HG02884 (cell line): ENCODE measurements at regions not wholly inside any gene's neighbourhood (a gene's known extent, or its start where the extent isn't known, plus 50 kb on each side); places are given as distances from the start of the nearest gene placed in this dataset.
"Not testable (repeated sequence)": the region's sequence is repeated elsewhere in the genome, so short reads cannot be mapped to it uniquely, and the experiment has no call there.

Experiments
- ATAC-seq: cut with Tn5 transposase; IDR thresholded peaks from one replicate; pipeline ENCODE4 v1.9.1; 2021; ENCODE audit warnings: mild to moderate bottlenecking, moderate library complexity; ENCODE audit not compliant: unreplicated experiment

DNA sequence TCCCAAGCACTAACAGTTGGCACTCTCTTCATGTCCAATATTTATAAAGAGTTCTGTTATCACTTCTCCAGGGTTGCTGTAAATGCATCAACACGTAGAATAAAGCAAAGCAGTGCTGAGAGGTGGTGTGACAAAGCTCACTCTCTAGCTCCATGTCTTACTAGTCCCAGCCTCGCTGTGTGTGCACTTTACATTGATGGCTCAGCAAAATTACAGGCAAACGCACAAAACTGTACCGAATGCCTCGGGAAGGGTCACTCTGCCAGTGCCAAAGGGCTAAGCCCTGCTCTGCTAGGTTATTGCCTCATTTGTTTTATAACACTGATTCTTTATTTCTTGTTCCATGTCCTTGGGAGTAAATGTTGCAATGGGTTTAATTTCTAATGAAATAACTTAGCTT lies 1005.9 kb upstream of the WWC1 start:
- ATAC-seq = no peak

DNA sequence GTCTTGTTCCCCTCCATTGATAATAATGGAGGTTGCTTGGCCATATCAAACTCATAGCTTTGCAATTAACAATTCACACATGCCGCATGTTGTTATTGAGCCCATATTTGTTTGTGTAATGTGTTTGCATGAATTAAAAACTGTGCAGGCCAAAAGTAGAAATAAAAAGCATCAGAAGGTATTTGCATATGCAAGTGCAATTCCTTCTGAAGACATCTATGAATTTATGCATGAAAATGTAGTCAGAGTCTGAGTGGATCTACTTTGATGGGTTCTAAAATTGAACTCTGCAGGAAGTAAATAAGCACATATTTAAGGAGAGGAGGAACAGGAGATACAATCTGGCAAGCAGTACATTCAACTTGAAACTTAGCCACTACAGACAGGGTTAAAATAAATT lies 1004.6 kb upstream of the WWC1 start:
- ATAC-seq = no peak

DNA sequence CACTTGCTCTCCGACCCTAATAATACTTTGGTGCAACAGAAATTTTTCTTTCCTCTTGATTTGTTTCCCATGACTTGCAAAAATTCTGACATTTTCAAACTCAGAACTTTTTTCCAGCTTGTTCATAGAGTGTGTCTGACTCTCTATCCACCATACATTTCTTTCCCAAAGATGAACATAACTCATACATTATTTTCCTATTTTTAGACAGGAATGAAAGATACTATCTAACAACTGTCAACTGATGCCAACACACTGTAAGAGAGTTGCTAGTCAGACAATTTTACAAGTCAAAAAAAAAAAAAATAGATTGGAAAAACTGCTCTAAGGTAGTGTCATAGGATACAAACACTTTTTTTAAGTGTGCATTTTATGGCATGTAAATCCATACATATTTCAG lies 1001.0 kb upstream of the WWC1 start:
- ATAC-seq = no peak

DNA sequence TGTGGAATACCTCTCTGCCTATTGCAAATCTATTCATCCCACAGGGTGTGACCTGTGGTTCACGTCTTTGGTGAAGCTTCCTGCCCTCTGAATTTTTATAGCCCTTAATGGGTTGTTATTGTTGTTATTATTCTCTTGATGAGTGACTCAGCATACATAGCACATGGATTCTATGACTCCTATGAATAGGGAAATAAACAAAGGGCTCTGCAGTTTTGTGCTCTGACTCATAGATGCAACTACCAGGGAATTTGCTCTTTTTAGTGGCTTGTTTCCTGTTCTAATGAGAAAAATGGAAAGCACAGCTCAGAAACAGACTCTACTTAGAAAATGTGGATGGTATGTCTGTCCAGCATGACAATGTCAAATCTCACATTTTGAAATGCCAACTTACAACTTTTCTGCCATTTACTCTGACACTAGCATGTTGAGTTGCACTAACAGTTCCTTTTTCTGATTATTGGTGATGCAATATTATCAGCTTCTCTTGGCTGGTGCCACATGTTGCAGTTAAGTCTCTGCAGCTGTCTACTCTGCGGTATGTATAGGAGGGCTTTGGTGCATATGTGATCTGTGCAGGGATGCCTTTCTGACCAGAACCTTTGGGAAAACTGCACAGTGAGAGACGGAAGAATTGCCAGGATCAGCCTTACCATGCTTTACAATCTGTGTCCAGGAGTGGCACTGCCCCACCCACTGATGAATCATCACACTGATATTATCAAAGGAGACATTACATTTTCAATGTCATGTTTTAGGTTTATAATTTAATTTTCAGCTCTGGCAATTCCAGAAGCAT lies 996.4 kb upstream of the WWC1 start:
- no peak for ATAC-seq

DNA sequence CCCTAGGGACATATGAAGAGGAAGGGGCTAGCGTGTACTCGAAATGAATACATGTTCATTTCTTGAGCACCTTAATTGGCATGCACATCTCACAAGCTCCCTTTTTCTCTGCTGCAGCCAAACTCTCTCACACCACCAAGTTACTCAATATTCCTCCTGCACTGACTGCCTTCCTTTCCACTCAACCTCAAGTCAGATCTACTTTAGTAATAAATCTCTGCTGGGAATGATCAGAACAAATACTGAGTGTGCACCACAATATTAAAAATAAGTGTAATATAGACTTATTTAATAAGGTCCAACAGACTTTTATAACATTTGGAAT lies 995.8 kb upstream of the WWC1 start:
- ATAC-seq = no peak

DNA sequence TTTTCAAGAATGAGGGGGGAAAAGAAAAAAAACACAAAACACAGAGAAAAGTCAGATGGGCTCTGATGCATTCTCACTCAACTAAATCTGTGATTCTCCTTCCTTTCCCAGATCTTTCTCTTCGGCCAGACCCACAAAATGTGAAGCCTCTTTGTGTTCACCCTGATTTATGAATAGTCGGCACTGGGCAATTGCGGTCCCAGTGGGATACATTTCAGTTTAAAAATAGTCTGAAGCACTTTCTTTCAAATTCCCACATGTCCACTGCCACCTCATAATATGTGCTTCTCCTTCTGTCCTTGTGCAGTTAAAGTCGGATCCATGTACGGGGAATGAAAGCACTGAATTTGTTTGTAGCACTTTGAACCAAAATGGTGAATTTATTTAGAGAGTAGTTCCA lies 995.4 kb upstream of the WWC1 start:
- ATAC-seq = no peak

DNA sequence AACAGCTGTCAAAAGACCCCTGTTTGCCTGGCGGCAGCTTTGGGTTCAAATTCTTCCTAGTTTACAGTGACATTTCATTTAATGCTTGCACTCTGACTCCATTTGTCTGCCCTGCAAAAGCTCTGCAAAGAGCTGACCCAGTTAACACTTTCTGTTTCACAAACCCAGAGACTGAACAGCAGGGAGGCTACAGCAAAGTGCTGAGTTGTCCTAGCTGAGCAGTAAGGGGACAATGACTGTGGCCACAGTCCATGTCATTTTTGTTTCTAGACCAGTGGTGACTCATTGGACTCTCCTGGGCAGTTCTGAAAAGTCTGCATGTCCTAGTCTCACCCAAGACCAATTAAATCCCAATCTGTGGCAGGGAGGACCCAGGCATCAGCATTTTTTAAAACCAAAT lies 994.8 kb upstream of the WWC1 start:
- no peak for ATAC-seq

DNA sequence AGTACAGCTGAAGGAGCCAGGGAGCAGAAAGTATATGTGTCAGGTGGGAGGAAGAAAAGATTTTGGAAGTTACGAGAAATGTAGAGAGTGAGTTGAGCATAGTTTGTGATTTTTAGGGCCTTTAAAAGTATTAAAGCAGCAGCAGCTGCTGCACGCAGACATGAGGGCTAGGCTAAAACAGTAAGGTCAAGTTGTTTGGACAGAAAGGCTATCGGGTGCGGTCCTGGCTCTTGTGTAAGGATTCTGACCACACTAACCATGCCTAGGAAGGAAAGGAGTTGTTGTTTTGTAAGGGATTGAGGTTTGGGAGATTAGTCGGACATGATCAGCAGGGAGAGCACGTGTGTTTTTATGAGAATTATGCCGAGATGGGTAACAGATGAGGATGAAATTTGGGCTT lies 991.6 kb upstream of the WWC1 start:
- ATAC-seq = not testable (repeated sequence)

DNA sequence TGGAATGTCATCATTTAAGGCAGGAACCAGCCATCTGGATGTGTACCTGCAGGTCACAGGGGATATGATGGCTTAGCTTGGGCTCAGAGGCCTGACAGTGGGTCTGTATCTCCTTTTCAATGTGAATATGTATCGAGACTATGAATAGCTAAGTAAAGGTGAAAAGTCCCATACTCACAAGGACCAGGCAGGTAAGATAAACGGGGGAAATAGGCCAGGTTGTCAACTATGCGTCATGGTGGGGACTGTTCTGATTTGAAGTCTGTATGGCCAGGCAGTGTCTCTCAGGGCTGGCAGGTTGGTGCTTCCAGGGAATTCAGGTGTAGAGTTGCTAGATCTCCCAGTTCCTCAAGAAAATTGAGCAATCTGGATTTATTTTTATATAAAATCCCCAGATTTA lies 987.9 kb upstream of the WWC1 start:
- ATAC-seq = no peak

DNA sequence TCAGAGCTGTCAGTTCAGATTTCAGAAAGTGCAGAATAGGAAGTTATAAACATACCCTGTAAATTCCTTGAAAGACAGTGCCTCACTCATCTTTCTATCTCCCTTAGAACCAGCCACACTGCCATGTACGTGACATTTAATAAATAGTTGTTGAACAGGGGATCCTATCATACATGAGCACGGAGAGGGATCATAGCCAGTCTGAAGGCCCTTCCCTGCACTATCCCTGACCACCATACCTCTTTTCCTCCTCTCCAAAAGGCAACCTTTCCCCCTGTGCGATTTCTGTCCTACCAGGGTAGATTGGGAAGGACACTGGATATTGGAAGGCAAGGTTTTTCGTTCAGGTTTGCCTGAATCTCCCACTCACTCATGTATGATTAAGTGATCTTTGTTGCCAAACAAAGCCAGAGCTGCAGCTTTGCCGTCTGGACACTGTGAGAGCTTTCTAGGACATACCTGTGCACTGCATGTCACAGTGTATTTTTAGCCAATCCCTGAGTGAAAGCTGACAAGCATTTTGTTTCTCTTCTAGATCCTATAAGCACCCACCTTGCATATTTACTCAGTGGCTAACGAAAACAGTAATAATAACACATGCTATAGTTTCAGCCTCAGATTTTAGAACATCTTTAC lies 986.5 kb upstream of the WWC1 start:
- ATAC-seq = no peak

DNA sequence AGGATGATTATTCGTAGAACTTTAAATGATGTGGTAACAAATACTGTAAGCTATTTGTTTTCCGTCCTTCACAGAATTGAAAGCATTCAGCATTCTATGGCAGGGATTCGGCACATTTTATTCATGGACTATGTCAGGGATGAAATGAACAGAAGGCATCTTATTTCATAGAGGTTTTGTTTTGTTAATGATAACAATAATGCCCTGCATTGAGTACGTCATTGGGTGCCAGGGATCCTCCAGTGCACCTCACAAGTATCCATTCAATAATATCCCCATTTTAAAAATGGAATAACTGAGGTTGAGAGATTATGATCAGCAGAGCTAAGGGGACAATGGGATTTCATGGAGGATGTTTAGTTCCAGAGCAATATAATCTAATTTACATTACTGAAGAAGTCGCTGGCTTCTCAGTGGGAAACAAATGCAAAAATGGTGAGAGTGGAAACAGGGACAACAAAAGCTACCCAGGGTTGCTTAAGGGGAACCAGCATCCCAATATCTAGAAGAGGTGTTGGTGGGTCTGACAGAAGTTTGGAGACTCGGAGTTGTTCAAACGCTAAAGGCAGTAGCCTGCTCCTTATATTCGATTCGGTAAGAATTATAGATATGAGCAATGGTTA lies 985.7 kb upstream of the WWC1 start:
- ATAC-seq = no peak

DNA sequence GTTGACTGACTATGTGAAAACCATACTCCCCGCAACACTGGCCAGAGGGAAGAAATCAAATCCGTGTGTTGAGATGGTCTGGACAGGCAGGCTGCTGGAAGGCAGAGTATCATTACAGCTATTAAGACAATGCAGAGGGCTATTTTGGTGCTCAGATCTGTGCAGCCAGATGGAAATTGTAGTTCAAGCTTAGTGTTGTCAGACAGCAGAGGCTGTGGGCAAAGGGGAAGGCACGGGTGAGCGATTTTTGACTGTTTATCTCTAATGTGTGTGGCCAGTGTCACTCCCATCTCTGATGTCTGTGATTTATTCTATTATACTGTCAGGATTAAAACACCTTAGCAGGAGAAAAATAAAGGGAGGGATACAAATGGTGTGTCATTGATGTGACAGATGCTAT lies 984.4 kb upstream of the WWC1 start:
- ATAC-seq = no peak

DNA sequence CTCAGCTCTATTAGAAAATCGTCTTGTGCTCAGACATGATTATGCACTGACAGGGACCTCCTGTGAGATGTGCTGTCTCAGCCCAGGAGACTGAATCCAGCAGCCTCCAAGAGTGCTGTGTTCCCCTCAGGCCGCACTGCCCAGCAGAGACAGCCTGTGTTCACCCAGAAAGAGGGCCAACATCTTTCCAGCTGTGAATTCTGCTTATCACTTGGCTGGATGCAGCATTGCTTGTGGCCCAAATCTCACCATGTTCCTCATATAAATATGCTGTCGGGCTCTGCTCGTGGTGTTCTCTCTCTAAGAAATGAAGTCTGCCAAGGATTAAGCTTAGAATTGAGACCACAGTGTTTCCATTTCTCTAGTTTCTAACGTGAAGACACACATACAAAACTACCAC lies 983.0 kb upstream of the WWC1 start:
- no peak for ATAC-seq

DNA sequence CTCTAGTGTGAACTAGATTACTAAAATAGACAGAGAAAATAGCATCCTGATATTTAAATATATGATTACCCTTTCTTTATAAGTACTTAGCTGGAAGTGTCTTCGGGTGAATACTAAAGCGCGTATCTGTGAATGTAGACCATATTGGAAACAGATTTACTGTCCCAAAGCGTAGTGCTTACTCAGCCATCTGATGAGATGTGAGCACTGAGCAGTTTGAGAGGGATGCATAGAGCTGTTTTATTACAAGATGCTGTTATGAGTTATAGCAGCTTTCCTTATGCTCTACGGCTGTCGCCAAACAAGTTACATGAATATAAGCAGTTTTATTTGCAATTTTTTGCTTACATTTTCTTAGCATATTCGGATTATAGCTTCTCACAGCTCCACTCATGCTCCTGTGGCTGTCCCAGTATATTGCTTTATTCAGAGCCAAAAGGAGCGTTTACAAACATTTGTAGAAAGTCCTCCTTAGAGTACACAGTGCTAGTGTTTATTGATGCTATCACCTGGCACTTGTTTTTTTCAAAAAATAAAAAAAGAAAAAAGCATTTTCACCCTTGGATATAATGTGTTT lies 981.4 kb upstream of the WWC1 start:
- ATAC-seq = no peak

DNA sequence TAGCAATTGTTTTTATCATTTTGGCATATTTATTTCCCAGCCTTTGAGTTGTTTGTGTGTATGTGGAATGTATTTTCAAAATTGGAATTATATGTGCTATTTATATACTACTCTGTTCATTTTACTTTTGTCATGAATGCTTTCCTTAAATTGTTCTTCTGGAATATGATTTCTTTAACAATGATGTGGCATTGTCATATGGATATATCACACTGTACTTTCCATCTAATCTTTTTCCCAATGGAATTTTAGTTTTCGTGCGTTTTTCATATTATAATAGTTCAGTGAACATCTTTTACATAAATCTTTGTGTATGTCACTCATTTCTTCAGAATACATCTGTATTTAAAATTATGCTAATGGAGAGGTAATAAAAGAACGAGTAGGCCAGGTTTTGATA lies 980.1 kb upstream of the WWC1 start:
- no peak for ATAC-seq

DNA sequence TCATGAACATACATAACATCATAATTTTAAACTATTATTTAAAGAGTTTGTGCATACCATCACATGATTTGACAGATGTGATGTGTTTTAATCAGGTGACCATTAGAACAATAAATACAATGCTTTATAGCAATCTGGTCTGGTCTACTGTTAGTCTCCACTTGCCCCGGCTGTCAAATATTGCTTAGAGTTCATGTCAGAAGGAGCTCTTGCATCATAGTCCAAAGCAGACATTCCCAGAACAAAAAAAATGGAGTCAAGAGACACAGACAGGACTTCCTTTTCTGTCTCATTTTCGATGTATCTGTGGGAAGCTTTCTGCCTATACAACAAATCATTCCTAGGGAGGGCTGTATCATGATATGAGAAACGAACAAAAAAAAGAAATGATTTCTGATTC lies 979.2 kb upstream of the WWC1 start:
- ATAC-seq = no peak

DNA sequence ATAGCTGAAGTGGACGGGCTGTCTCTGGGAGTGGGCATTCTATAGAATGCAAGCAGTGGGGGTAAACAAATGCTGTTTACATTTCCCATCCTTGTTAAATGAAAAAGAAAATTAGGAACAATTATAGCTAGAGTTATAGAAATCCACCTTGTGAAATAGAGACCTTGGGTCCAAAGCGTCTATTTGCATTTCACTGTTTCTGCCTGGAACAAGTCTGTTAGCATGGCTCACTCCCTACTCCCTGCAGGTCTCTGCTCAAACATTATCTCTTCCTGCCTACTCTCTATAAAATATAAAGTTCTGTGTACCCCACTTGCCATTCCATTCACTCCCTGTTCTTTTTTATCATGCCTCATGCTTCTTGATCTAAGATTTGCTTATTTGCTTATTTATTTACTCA lies 975.7 kb upstream of the WWC1 start:
- no peak for ATAC-seq

DNA sequence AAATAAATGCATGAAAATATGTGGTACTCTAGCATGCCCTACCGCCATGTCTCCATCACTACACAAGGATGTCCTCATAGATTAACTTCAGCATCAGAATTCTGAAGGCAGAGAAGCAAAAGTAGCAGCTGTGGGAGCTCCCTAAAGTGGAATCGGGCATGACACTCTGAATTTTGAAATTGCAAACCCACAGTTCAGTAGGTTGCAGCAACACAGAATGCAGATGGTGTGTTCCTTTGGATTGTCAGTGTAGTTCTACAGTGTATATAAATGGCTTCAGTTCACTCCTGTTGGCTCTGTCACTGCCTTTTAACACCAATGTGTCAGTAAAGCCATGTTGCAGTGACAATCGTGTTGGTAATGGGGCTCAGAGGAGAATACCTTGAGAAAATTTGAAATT lies 973.6 kb upstream of the WWC1 start:
- no peak for ATAC-seq

DNA sequence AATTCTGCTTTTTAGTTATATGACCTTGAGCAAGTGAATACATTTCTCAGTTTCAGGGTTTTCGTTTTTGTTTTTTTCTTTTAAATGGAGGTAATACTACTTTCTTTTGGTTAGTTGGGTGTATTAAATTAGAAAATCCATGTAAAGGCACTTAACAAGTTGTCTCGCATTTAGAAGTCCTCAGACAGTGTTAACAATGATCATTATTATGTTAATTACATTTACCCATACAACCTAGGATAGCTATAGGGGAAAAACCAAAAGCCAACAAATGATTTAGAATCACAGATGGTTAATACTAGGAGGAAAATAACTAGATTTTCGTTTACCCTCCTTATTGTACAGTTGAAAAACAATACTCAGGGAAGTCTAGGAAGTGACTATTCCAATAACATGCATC lies 972.2 kb upstream of the WWC1 start:
- ATAC-seq = no peak

DNA sequence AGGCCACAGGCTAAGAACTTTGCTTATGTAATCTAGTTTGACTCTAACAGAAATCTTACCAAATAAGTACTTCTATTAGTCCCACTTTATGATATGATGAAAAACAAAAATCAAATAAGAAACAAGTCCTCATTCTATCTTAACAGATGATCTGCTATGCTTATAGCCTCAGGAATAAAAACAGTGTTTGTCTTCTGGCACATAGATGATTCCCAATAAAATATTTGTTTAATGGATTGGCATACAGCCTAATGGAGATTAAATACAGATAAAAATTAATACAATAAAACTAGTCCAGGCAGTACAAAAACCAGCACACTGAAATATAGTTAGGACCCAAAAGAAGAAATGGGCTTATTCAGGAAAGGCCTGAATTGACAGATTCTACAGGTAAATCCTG lies 971.4 kb upstream of the WWC1 start:
- no peak for ATAC-seq

DNA sequence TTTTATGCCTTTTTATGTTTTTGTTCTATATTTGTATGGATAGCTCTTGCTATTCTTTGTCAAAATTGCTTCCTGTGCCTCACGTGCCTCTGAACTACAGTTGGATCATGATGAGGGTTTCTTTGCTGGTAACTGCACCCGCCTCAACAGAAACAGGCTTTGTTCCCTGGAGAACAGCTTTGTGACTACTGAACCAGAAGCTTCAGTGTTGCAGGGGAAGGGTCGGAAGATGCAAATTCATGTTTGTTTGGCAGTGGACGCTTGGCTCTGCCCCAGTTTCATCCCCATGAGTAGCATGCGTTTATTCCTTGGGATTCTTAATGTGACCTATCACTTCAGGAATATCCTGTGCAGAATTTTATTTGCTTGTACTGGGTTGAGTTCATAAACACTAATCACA lies 959.1 kb upstream of the WWC1 start:
- no peak for ATAC-seq

DNA sequence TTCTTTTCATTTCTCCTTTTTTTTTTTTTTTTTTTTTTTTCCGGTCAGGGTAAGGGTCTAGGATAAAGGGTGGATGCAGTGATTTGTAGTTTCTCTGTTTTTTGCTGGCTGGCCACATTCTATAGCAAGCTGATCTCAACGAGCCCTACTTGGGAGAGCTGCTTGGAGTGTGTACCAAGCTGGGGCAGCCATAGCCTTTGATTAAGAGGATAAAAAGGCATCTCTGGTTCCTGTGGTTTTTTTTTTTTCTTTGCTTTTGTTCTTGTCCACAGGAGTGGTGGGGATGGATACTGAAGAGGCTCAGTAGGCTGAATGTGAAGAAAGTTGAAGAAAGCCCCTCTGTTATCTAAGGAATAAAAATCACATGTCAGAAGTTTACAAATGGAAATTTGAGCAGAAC lies 955.3 kb upstream of the WWC1 start:
- ATAC-seq = no peak
